ENCODE measurements at regions not wholly inside any gene's neighbourhood (a gene's known extent, or its start where the extent isn't known, plus 50 kb on each side); places are given as distances from the start of the nearest gene placed in this dataset.

DNA sequence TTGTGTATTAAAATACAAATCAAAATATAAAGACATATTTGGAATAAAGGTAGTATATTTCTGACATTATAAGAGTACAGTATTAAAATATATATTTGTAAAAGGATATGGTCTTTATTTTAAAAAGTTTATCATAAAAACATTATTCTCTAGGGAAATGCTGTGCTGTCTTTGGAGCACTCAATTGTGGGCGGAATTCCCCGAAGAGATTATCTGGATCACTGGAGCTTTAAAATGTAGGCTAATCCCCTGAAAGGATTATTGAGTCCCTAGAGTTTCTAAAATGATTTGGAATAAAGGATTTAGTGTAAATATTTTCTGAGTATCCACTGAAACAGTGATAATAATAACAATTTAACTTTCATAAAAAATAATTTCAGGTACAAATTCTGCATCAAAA, 1239.4 kb downstream of the TECRL start:
- no peaks in the 10 kb centered on the region for H3K4me1 Mint-ChIP-seq
- no peak for DNase-seq (ENCODE audit: low spot score in 2 of 2, unreplicated experiment in 2 of 2)
- peaks cover 8% of the 10 kb centered on the region for H3K9me3 Mint-ChIP-seq
- no peaks in the 10 kb centered on the region for H3K36me3 Mint-ChIP-seq
- H3K4me3 Mint-ChIP-seq: no peak overlapping the region
- H3K27me3 Mint-ChIP-seq (ENCODE audit: low read depth): peaks cover 3% of the 10 kb centered on the region
- H3K27ac Mint-ChIP-seq: no peak overlapping the region
- TF ChIP-seq, protein P1, sequence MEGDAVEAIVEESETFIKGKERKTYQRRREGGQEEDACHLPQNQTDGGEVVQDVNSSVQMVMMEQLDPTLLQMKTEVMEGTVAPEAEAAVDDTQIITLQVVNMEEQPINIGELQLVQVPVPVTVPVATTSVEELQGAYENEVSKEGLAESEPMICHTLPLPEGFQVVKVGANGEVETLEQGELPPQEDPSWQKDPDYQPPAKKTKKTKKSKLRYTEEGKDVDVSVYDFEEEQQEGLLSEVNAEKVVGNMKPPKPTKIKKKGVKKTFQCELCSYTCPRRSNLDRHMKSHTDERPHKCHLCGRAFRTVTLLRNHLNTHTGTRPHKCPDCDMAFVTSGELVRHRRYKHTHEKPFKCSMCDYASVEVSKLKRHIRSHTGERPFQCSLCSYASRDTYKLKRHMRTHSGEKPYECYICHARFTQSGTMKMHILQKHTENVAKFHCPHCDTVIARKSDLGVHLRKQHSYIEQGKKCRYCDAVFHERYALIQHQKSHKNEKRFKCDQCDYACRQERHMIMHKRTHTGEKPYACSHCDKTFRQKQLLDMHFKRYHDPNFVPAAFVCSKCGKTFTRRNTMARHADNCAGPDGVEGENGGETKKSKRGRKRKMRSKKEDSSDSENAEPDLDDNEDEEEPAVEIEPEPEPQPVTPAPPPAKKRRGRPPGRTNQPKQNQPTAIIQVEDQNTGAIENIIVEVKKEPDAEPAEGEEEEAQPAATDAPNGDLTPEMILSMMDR (IDR thresholded peaks at IDR 0.05; ENCODE audit: unreplicated experiment): no peak

DNA sequence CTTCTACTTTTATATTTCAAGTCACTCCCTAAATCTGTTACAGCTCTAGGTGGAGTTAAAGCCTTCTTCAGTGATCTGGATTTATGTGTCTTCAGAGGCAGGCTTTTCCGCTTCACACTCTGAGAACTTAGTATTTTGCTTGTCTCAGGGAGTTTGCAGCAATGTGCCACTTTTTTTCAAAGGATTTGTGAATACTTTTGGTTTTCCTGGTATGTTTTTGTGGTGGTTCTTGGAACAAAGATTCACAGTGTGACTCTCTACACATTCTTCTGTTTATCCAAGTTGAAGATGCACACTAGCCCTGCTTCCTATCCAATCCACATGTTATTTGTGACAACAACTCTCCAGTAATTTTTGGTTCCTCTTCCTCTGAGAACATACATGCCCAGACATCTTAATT, 1253.7 kb downstream of the TECRL start:
- peaks cover 27% of the 10 kb centered on the region for H3K9me3 Mint-ChIP-seq

DNA sequence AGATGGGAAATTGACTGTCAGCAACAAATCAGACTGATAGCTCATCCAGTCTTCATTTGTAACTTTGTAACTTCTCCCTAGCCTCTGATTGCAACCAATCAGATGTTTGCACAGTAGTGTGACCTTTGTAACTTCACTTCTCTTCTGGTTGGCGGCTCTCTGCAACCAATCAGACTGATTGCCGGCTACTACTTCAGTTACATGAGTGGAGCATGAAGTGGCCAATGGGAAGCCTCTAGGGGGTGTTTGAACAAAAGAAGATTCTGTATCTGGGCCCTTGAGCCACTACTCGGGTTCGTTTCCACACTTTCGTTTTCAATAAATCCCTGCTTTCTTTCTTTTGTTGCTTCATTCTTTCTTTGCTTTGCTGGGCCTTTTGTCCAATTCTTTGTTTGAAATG, 1285.8 kb downstream of the TECRL start:
- Mint-ChIP-seq H3K36me3 (no peaks in the 10 kb centered on the region), H3K9me3 (peaks cover 13% of the 10 kb centered on the region), H3K4me1 (no peaks in the 10 kb centered on the region), H3K27ac (no peak overlapping the region), H3K4me3 (no peak overlapping the region), H3K27me3 (ENCODE audit: low read depth) (no peaks in the 10 kb centered on the region)
- DNase-seq (ENCODE audit: low spot score in 2 of 2, unreplicated experiment in 2 of 2): no peak
- TF ChIP-seq, protein P1 (IDR thresholded peaks at IDR 0.05; ENCODE audit: unreplicated experiment): no peak

More for the DNA sequence above, 1253.7 kb downstream of the TECRL start:
- no peak for DNase-seq (ENCODE audit: low spot score in 2 of 2, unreplicated experiment in 2 of 2)
- Mint-ChIP-seq H3K4me3 (no peak overlapping the region), H3K4me1 (peaks cover 5% of the 10 kb centered on the region), H3K27me3 (ENCODE audit: low read depth) (no peaks in the 10 kb centered on the region), H3K27ac (no peak overlapping the region), H3K36me3 (no peaks in the 10 kb centered on the region)
- TF ChIP-seq, protein P1 (IDR thresholded peaks at IDR 0.05; ENCODE audit: unreplicated experiment): no peak

DNA sequence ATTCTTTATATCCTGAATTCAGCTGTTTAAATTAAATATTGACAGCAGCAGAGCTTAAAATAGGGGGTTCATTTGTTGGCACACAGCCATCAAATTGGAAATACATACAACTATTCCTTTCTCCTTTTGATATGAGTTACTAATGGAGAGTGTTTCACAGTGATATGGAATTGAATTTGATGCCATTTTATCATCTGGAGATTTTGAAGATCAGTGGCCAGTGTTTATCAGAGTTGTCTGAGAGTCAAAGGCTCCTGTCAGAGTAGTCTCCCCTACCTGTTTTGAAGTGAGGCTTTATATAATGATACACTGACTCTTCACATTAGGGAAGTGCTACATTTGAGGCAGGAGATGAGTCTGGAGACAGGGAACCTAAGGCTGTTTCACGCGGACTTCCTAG, 1286.3 kb downstream of the TECRL start:
- H3K4me3 Mint-ChIP-seq: no peak overlapping the region
- TF ChIP-seq, protein P1 (IDR thresholded peaks at IDR 0.05; ENCODE audit: unreplicated experiment): no peak
- H3K9me3 Mint-ChIP-seq: peaks cover 13% of the 10 kb centered on the region
- no peak overlapping the region for H3K27ac Mint-ChIP-seq
- no peaks in the 10 kb centered on the region for H3K4me1 Mint-ChIP-seq
- no peak for DNase-seq (ENCODE audit: low spot score in 2 of 2, unreplicated experiment in 2 of 2)
- no peaks in the 10 kb centered on the region for H3K27me3 Mint-ChIP-seq (ENCODE audit: low read depth)
- H3K36me3 Mint-ChIP-seq: no peaks in the 10 kb centered on the region

DNA sequence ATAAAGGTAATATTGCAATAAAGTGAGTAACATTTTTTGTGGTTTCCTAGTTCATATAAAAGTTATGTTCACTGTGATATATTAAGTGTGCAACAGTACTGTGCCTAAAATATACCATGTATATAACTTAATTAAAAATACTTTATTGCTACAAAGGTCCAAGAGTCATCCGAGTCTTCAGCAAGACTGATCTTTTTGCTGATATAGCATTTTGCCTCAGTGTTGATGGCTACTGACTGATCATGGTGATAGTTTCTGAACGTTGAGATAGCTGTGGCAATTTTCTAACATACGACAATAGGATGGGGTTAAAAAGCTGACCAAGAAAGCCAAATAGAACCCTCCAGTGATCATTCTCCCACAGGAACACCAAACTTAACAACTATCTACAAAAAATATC, 1302.7 kb downstream of the TECRL start:
- DNase-seq (ENCODE audit: low spot score in 2 of 2, unreplicated experiment in 2 of 2): no peak
- Mint-ChIP-seq H3K27me3 (ENCODE audit: low read depth) (no peaks in the 10 kb centered on the region), H3K4me1 (no peaks in the 10 kb centered on the region), H3K4me3 (no peak overlapping the region), H3K9me3 (peaks cover 22% of the 10 kb centered on the region), H3K27ac (no peak overlapping the region), H3K36me3 (no peaks in the 10 kb centered on the region)
- TF ChIP-seq, protein P1 (IDR thresholded peaks at IDR 0.05; ENCODE audit: unreplicated experiment): no peak

GRCh38 chr4:63105839-63106238, 1303.4 kb downstream of the TECRL start:
- DNase-seq (ENCODE audit: low spot score in 2 of 2, unreplicated experiment in 2 of 2): no peak
- H3K27ac Mint-ChIP-seq: no peak overlapping the region

More at GRCh38 chr4:63105839-63106238, 1303.4 kb downstream of the TECRL start:
- Mint-ChIP-seq H3K9me3 (peaks cover 22% of the 10 kb centered on the region), H3K4me1 (no peaks in the 10 kb centered on the region), H3K4me3 (no peak overlapping the region), H3K27me3 (ENCODE audit: low read depth) (no peaks in the 10 kb centered on the region), H3K36me3 (no peaks in the 10 kb centered on the region)
- TF ChIP-seq, protein P1 (IDR thresholded peaks at IDR 0.05; ENCODE audit: unreplicated experiment): no peak

Measured in mesothelial cell of epicardium (in vitro differentiated cells).